A673 (cell line): ENCODE measurements at regions not wholly inside any gene's neighbourhood (a gene's known extent, or its start where the extent isn't known, plus 50 kb on each side); places are given as distances from the start of the nearest gene placed in this dataset.
"Not testable (repeated sequence)": the region's sequence is repeated elsewhere in the genome, so short reads cannot be mapped to it uniquely, and the experiment has no call there.

ENCODE experiments used
- BruUV-seq: library from RNA; stranded (reverse); fragments of 400-500 nt; replicated peaks from 2 replicates; lab custom pipeline; 2021; lab: Mats Ljungman, UMichigan
- CTCF ChIA-PET: fragments of 300-600 bp; sonication (Branson Sonifier 250); formaldehyde crosslinking; loops from one replicate; lab custom pipeline; 2022; ENCODE audit warnings: antibody characterized with exemption; lab: Charles Lee
- POLR2A ChIA-PET: fragments of 300-600 bp; sonication (Branson Sonifier 250); formaldehyde crosslinking; loops from one replicate; lab custom pipeline; 2022; ENCODE audit warnings: antibody characterized with exemption; ENCODE audit not compliant: low non-redundant PET; lab: Charles Lee
- DNase-seq: peaks from one replicate; pipeline ENCODE4 v3.0.0-alpha.2; 2015; ENCODE audit warnings: low spot score
- H3K27ac ChIP-seq: fragments of 200-600 bp; sonication (generic); 2 replicates; pipeline ENCODE4 v1.5.1; 2016; ENCODE audit warnings: mixed run types, low read depth, mild to moderate bottlenecking, mixed read lengths, antibody characterized with exemption, low read length; ENCODE audit not compliant: poor library complexity, severe bottlenecking
- H3K27me3 ChIP-seq: fragments of 200-600 bp; sonication (generic); replicated peaks from 2 replicates; pipeline ENCODE4 v1.6.1; 2017; ENCODE audit warnings: mixed run types, low read depth, mild to moderate bottlenecking, mixed read lengths, antibody characterized with exemption, low read length; ENCODE audit not compliant: insufficient read depth, poor library complexity
- H3K36me3 ChIP-seq: fragments of 200-600 bp; sonication (generic); 2 replicates; pipeline ENCODE4 v1.6.1; 2016; ENCODE audit warnings: mixed run types, mild to moderate bottlenecking, mixed read lengths, antibody characterized with exemption, low read length; ENCODE audit not compliant: insufficient read depth, poor library complexity, severe bottlenecking
- H3K4me1 ChIP-seq: fragments of 200-600 bp; sonication (generic); 2 replicates; pipeline ENCODE4 v1.6.1; 2017; ENCODE audit warnings: mixed run types, mild to moderate bottlenecking, mixed read lengths, antibody characterized with exemption, low read length; ENCODE audit not compliant: insufficient read depth, poor library complexity, severe bottlenecking
- H3K4me3 ChIP-seq: fragments of 200-600 bp; sonication (generic); 2 replicates; pipeline ENCODE4 v1.5.1; 2016; ENCODE audit warnings: low read depth, mixed run types, mild to moderate bottlenecking, mixed read lengths, low read length; ENCODE audit not compliant: poor library complexity, severe bottlenecking
- H3K9me3 ChIP-seq: fragments of 200-600 bp; sonication (generic); 2 replicates; pipeline ENCODE4 v1.6.1; 2016; ENCODE audit warnings: mixed run types, low read depth, mild to moderate bottlenecking, mixed read lengths, antibody characterized with exemption, low read length; ENCODE audit not compliant: poor library complexity, severe bottlenecking
- CTCF ChIP-seq: fragments of 300-800, 200-600 bp; sonication (generic); conservative IDR thresholded peaks from 2 replicates; pipeline ENCODE4 v1.5.1; 2017; ENCODE audit warnings: low read depth, mild to moderate bottlenecking, antibody characterized with exemption, low read length, moderate library complexity, mixed read lengths
- EZH2 ChIP-seq: fragments of 200-600 bp; sonication (generic); IDR thresholded peaks from 2 replicates; pipeline ENCODE4 v1.6.1; 2017; ENCODE audit warnings: borderline replicate concordance, low read depth, mild to moderate bottlenecking, mixed read lengths, antibody characterized with exemption, low read length; ENCODE audit not compliant: poor library complexity, severe bottlenecking
- intact Hi-C: fragments of 100-400 bp; cut with micrococcal nuclease; formaldehyde crosslinking; loops from one replicate; pipeline ENCODE4 v1.10.0; 2022; ENCODE audit not compliant: unreplicated experiment

- peaks cover 6% of the 10 kb centered on the region for H3K9me3 ChIP-seq
- no peaks in the 10 kb centered on the region for H3K27me3 ChIP-seq
- TF ChIP-seq CTCF (no peak), EZH2 (no peak)
- BruUV-seq, result no TSS peak
- no peaks in the 10 kb centered on the region for H3K4me1 ChIP-seq
- no peak overlapping the region for H3K27ac ChIP-seq
- H3K4me3 ChIP-seq, result no peak overlapping the region
- DNase-seq, result no peak
- no peaks in the 10 kb centered on the region for H3K36me3 ChIP-seq
- intact Hi-C loops, result no loop called here
- CTCF ChIA-PET, result no interaction called here
- POLR2A ChIA-PET, result no interaction called here
Measured at GRCh38 chr21:21897275-21897883, 899.2 kb downstream of the NCAM2 start.

GRCh38 chr21:21898801-21899200 is 900.6 kb downstream of the NCAM2 start:
- intact Hi-C loops, result no loop called here
- no TSS peak for BruUV-seq
- Histone ChIP-seq H3K27me3 (no peaks in the 10 kb centered on the region), H3K27ac (no peak overlapping the region), H3K4me1 (no peaks in the 10 kb centered on the region), H3K9me3 (no peaks in the 10 kb centered on the region), H3K36me3 (no peaks in the 10 kb centered on the region), H3K4me3 (no peak overlapping the region)
- no peak for DNase-seq
- POLR2A ChIA-PET, result no interaction called here
- CTCF ChIA-PET, result no interaction called here
- no peak for TF ChIP-seq EZH2
- no peak for TF ChIP-seq CTCF

GRCh38 chr21:21902416-21902815 is 904.2 kb downstream of the NCAM2 start:
- H3K27ac ChIP-seq, CTCF ChIA-PET, H3K4me1 ChIP-seq, POLR2A ChIA-PET, H3K27me3 ChIP-seq, H3K4me3 ChIP-seq, DNase-seq, H3K36me3 ChIP-seq, BruUV-seq, intact Hi-C loops, H3K9me3 ChIP-seq: not testable (repeated sequence)

GRCh38 chr21:21907271-21907670 is 909.1 kb downstream of the NCAM2 start:
- DNase-seq, result peak; percentile 44
- no peak for TF ChIP-seq EZH2
- no peak for TF ChIP-seq CTCF
- Histone ChIP-seq H3K27ac (no peak overlapping the region), H3K27me3 (no peaks in the 10 kb centered on the region), H3K4me1 (no peaks in the 10 kb centered on the region), H3K36me3 (no peaks in the 10 kb centered on the region), H3K9me3 (no peaks in the 10 kb centered on the region), H3K4me3 (no peak overlapping the region)
- intact Hi-C loops, result no loop called here
- POLR2A ChIA-PET, result no interaction called here
- CTCF ChIA-PET, result no interaction called here
- BruUV-seq, result no TSS peak
